Activated B cell treated with CpG ODN at 0.5 μM for 24 hours (primary cell): ENCODE measurements at regions not wholly inside any gene's neighbourhood (a gene's known extent, or its start where the extent isn't known, plus 50 kb on each side); places are given as distances from the start of the nearest gene placed in this dataset.
"Not testable (repeated sequence)": the region's sequence is repeated elsewhere in the genome, so short reads cannot be mapped to it uniquely, and the experiment has no call there.

ENCODE experiments used
- ATAC-seq: fragments of 200-7000 bp; cut with Tn5 transposase; one replicate; pipeline ENCODE4 v1.10.0; 2021; ENCODE audit warnings: low read depth, mild to moderate bottlenecking, moderate library complexity
- CTCF ChIA-PET: fragments of 350-600 bp; sonication (Branson Sonifier 250); formaldehyde crosslinking; loops from one replicate; lab custom pipeline; 2021; ENCODE audit warnings: antibody characterized with exemption; lab: Charles Lee
- POLR2A ChIA-PET: fragments of 350-600 bp; sonication (Branson Sonifier 250); formaldehyde crosslinking; loops from one replicate; lab custom pipeline; 2021; ENCODE audit warnings: antibody characterized with exemption; lab: Charles Lee
- DNase-seq: peaks from one replicate; pipeline ENCODE4 v3.0.0; 2022
- H3K27ac Mint-ChIP-seq: one replicate; pipeline ENCODE4 v1.8.0; 2020; ENCODE audit warnings: mixed read lengths
- H3K27me3 Mint-ChIP-seq: one replicate; pipeline ENCODE4 v1.8.0; 2021; ENCODE audit warnings: mixed read lengths
- H3K36me3 Mint-ChIP-seq: one replicate; pipeline ENCODE4 v1.8.0; 2021; ENCODE audit warnings: low read depth, mixed read lengths
- H3K4me1 Mint-ChIP-seq: one replicate; pipeline ENCODE4 v1.8.0; 2021; ENCODE audit warnings: mixed read lengths
- H3K4me3 Mint-ChIP-seq: one replicate; pipeline ENCODE4 v1.8.0; 2020; ENCODE audit warnings: mild to moderate bottlenecking, mixed read lengths
- H3K9me3 Mint-ChIP-seq: one replicate; pipeline ENCODE4 v1.8.0; 2020; ENCODE audit warnings: mixed read lengths
- CTCF ChIP-seq: fragments of 200-600 bp; IDR thresholded peaks from one replicate; pipeline ENCODE4 v1.8.0; 2022; ENCODE audit warnings: antibody characterized with exemption, mild to moderate bottlenecking
- intact Hi-C: fragments of 100-400 bp; cut with micrococcal nuclease; formaldehyde crosslinking; loops from one replicate; pipeline ENCODE4 v1.15.1; 2024

DNA sequence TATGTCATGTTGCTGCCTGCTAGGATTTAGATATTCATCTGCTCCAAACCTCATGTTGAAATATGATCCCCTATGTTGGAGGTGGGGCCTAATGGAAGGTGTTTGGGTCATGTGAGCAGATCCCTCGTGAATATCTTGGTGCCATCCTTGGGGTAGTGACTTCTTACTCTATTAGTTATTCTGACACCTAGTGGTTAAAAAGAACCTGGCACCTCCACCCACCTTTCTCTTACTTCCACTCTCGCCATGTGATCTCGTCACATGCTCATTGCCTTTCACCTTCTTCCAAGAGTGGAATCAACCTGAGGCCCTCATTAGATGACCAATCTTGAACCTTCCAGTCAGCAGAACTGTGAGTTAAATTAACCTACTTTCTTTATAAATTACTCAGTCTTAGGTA lies 549.4 kb upstream of the SYNCRIP start:
- no peaks in the 10 kb centered on the region for H3K9me3 Mint-ChIP-seq
- H3K27me3 Mint-ChIP-seq = no peaks in the 10 kb centered on the region
- no peak overlapping the region for H3K4me3 Mint-ChIP-seq
- CTCF ChIA-PET = no interaction called here
- H3K27ac Mint-ChIP-seq = no peak overlapping the region
- POLR2A ChIA-PET = no interaction called here
- no peaks in the 10 kb centered on the region for H3K4me1 Mint-ChIP-seq
- ATAC-seq (no peak), DNase-seq (no peak)
- TF ChIP-seq CTCF = no peak
- intact Hi-C loops = no loop called here
- H3K36me3 Mint-ChIP-seq = no peaks in the 10 kb centered on the region

DNA sequence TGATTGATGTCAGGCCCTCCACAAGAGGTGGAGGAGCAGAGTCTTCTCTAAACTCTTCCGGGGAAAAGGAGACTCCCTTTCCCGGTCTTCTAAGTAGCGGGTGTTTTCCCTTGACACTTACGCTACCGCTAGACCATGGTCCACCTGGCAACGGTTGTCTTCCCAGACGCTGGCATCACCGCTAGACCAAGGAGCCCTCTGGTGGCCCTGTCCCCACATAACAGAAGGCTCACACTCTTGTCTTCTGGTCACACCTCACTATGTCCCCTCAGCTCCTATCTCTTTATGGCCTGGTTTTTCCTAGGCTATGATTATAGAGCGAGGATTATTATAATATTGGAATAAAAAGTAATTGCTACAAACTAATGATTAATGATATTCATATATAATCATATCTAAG lies 532.5 kb upstream of the SYNCRIP start:
- H3K27ac Mint-ChIP-seq, CTCF ChIA-PET, H3K36me3 Mint-ChIP-seq, H3K9me3 Mint-ChIP-seq, DNase-seq, H3K4me1 Mint-ChIP-seq, H3K4me3 Mint-ChIP-seq, intact Hi-C loops, ATAC-seq, POLR2A ChIA-PET, H3K27me3 Mint-ChIP-seq: not testable (repeated sequence)

DNA sequence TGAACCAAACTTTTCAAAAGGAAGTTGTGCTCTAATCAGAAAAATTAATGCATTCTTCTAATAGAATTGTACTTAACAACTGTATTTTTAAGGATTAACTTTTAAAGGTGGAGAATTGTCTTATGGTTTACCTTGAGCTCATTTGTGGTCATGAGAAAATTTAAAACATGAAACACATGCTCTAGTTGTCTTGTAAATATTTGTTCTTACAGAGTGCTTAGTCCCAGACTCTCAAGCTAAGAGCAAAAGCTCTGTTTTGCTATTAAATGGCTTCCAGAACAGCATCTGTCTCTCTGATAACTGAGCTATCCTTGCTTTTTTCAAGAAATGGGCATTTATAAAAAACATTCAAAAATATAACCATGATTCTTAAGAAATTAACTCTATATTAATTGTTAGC lies 512.2 kb upstream of the SYNCRIP start:
- no peak overlapping the region for H3K4me3 Mint-ChIP-seq
- CTCF ChIA-PET = no interaction called here
- intact Hi-C loops = no loop called here

GRCh38 chr6:86153521-86153920 lies 510.8 kb upstream of the SYNCRIP start:
- H3K36me3 Mint-ChIP-seq = no peaks in the 10 kb centered on the region
- ChIA-PET POLR2A (no interaction called here), CTCF (no interaction called here)
- intact Hi-C loops = no loop called here
- no peak overlapping the region for H3K27ac Mint-ChIP-seq
- no peaks in the 10 kb centered on the region for H3K4me1 Mint-ChIP-seq
- no peak overlapping the region for H3K4me3 Mint-ChIP-seq
- no peaks in the 10 kb centered on the region for H3K9me3 Mint-ChIP-seq
- ATAC-seq = no peak
- TF ChIP-seq CTCF = no peak
- H3K27me3 Mint-ChIP-seq = no peaks in the 10 kb centered on the region
- no peak for DNase-seq

More for the DNA sequence above, 512.2 kb upstream of the SYNCRIP start:
- TF ChIP-seq CTCF = no peak
- H3K36me3 Mint-ChIP-seq = no peaks in the 10 kb centered on the region
- ATAC-seq (no peak), DNase-seq (no peak)
- H3K27ac Mint-ChIP-seq = no peak overlapping the region
- POLR2A ChIA-PET = no interaction called here
- H3K27me3 Mint-ChIP-seq = no peaks in the 10 kb centered on the region
- no peaks in the 10 kb centered on the region for H3K4me1 Mint-ChIP-seq
- H3K9me3 Mint-ChIP-seq = no peaks in the 10 kb centered on the region

DNA sequence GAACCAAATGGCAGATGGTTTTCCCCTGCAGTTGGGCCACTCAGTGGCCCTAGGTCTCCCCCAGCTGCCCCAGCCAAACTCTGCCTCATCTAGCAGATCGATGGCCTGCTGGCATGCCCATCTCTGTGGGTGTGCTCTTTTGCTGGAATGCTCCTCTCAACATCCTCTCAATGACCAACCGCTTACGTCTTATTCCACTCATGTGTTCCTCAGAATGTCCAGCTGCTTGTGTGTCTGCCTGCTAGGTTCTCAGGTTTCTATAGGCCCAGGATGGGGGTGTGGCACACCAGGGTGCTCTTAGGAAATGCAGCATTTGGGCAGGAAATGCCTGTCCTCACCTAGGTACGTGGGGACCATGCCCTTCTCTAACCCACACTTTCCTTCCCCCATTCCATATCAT lies 509.9 kb upstream of the SYNCRIP start:
- H3K4me1 Mint-ChIP-seq = no peaks in the 10 kb centered on the region
- no peak for DNase-seq
- H3K27me3 Mint-ChIP-seq = no peaks in the 10 kb centered on the region
- ChIA-PET CTCF (no interaction called here), POLR2A (no interaction called here)
- H3K27ac Mint-ChIP-seq = no peak overlapping the region
- no peak overlapping the region for H3K4me3 Mint-ChIP-seq
- intact Hi-C loops = no loop called here
- H3K9me3 Mint-ChIP-seq = no peaks in the 10 kb centered on the region
- no peak for TF ChIP-seq CTCF
- ATAC-seq = no peak
- H3K36me3 Mint-ChIP-seq = no peaks in the 10 kb centered on the region

GRCh38 chr6:86148586-86148985 lies 505.9 kb upstream of the SYNCRIP start:
- no peak for ATAC-seq
- H3K27ac Mint-ChIP-seq = no peak overlapping the region
- ChIA-PET POLR2A (no interaction called here), CTCF (no interaction called here)
- TF ChIP-seq CTCF = no peak
- H3K36me3 Mint-ChIP-seq = no peaks in the 10 kb centered on the region
- intact Hi-C loops = no loop called here
- H3K27me3 Mint-ChIP-seq = no peaks in the 10 kb centered on the region
- H3K9me3 Mint-ChIP-seq = no peaks in the 10 kb centered on the region
- H3K4me3 Mint-ChIP-seq = no peak overlapping the region
- no peaks in the 10 kb centered on the region for H3K4me1 Mint-ChIP-seq
- DNase-seq = no peak
